ENCODE measurements at regions not wholly inside any gene's neighbourhood (a gene's known extent, or its start where the extent isn't known, plus 50 kb on each side); places are given as distances from the start of the nearest gene placed in this dataset.

DNA sequence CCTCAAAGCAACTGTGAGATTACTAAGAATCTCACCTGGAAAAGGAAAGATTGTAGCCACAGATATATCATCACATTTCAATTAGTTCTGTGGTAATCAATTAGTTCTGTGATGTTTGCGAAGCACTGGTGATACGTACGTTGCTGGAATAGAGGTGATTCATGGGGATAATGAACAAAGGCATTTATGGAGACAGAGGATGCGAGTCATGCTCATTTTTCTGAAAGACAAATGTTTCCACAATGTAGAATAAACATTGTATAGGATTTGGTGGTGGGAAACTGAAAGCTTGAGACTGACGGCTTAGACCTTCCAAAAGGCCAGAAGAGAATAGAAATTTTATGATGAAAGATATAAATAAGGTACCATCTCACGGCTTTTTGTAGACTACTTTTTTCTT, 507.3 kb upstream of the TYRP1 start:
- no peak for DNase-seq (ENCODE audit: insufficient read length, low spot score)
- no peak for FAIRE-seq

DNA sequence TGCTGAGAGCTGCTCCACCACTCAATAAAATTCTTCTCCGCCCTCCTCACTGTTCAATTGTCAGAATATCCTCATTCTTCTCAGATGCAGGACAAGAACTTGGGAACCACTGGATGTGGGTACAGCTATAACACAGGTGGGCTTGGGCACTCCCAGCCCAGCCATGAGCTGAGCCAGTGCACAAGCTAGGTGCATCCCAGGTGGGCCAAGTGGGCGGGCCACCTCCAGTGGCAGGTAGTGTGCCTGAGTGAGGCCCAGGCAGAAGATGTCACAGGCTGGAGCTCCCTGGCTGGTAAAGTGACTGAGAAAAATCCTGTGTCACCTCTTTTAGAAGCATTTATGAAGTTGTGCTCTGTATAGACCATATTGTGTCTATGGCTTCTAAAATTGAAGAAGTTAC, 501.6 kb upstream of the TYRP1 start:
- DNase-seq (ENCODE audit: insufficient read length, low spot score) = no peak

DNA sequence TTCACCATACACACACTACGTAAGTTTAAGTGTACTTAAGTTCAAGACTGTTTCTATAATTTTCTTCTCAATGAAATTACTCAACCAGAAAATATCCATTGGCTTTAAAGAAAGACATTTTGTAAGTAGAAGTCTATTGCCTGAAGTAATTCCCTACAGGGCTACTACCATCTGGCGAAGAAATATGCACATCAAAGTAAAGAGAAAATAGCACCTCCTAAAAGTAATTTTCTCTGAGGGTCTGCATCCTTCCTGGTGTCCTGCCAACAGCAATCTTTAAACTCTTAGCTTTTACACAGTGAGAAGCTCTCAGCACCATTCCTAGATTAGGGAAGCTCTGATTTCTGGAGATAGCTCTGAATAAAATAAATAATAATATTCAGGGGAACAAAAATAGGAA, 498.5 kb upstream of the TYRP1 start:
- FAIRE-seq (no peak), DNase-seq (ENCODE audit: insufficient read length, low spot score) (no peak)

More for the DNA sequence above, 501.6 kb upstream of the TYRP1 start:
- FAIRE-seq = no peak

DNA sequence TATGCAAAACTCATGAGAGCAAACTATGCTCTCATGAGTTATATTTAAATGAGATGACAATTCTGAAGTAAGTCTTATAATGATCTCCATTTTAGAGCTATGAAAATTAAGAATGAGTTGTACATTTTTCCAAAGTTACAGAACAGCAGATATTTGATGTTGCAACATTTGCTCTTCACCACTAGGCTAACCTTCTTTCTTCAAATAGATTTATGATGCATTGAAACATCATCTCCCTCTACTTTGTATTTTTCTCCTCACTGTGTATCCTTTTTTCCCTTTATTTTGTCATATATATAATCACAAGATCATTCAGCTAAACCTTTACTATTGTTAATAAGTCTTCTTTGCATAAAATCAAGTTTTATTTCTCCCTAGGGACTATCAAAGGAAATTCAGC, 497.7 kb upstream of the TYRP1 start:
- FAIRE-seq (no peak), DNase-seq (ENCODE audit: insufficient read length, low spot score) (no peak)

DNA sequence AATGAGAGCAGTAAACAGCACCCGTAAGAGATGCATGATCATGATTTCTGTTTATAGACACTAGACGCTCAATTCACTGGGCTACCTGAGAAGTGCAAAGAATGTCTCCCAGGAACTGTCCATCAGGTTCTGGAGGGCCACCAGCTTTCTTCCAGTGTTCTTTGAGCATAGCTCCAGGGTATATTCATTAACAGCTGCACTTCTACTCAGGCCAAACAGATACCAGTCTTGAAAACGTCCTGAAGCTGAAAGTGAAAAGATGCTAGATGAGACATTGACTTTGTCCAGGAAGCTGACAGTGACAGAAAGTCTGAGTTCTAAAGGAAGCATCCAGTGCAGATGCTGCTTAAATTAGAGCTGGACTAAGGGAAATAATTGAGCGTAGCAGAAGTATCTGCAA, 488.7 kb upstream of the TYRP1 start:
- DNase-seq (ENCODE audit: insufficient read length, low spot score) (no peak), FAIRE-seq (no peak)

DNA sequence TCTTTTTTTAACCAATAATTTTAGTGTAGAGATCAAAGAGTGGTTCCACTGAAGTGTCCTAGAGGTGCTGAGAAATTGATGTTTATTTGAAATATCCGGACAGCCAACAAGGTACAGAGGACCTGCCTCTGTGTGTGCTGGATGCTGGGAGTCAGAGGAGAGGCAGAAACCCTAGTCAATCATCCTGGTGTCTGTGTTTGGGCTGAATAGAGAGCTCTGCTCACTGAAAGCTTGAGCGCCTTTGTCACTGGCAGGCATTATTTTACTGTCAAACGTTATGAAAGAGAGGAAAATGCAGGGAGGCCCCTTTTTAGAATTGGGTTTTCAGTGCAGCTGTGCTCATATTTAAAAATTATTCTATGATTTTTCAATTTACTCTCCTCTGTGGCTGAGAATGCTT, 480.3 kb upstream of the TYRP1 start:
- FAIRE-seq = no peak

DNA sequence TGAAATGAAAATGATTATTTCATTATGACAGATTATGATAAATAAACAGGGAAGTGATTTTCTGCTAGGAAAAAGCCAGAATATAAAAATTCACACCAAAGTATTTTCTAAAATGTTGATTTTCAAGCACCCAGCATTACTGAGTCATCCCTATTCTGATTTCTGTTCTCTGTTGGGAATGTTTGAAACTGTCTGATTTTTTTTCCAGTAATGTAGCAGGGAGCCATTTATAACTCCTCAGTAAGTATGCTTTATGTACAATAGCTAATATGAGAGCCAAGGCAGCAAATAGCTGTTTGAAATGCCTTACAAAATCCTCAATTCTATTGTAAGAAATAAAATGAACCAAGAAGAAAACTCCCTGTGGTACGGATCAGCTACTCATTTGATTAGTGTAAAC, 471.7 kb upstream of the TYRP1 start:
- FAIRE-seq (no peak), DNase-seq (ENCODE audit: insufficient read length, low spot score) (no peak)

More for the DNA sequence above, 480.3 kb upstream of the TYRP1 start:
- no peak for DNase-seq (ENCODE audit: insufficient read length, low spot score)

DNA sequence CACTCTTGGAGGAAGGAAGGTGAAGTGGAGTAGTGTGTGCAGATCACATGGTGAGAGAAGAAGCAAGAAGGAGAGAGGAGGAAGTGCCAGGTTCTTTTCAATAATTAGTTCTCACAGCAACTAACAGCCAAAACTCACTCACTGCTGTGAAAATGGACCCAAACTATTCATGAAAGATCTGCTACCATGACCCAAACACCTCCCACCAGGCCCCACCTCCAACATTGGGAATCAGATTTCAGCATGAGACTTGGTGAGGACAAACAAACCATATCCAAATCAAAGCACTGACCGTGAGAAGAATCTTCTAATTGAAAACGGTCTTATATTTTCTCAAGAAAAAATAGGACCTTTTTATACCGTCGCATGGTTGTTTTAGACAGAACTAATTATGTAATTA, 468.7 kb upstream of the TYRP1 start:
- DNase-seq (ENCODE audit: insufficient read length, low spot score) (no peak), FAIRE-seq (no peak)

DNA sequence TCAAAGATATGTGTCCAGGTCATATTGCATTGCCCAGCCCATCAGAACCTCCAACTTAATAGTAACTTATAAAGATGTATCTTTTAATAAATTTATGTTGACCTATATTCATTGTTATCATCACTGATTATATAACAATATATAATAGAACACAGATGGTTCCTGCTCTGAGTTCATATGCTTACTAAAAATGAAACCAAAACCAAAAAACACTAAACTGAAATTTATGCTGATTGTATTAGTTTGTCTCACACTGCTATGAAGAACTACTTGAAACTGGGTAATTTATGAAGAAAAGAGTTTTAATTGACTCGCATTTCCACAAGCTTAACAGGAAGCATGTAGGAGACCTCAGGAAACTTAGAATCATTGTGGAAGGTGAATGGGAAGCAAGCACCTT, 462.5 kb upstream of the TYRP1 start:
- FAIRE-seq (no peak), DNase-seq (ENCODE audit: insufficient read length, low spot score) (no peak)

DNA sequence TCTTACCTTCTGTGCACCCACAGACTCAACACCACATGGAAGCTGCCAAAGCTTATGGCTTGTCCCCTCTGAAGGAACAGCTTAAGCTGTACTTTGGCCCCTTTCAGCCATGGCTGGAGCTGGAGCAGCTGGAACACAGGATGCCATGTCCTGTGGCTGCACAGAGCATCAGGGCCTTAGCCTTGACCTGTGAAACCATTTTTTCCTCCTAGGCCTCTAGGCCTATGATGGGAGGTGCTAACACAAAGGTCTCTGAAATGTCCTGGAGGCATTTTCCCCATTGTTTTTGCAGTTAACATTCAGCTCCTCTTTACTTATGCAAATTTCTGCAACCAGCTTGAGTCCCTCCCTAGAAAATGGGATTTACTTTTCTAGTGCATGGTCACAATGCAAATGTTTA, 461.4 kb upstream of the TYRP1 start:
- DNase-seq (ENCODE audit: insufficient read length, low spot score) (no peak), FAIRE-seq (no peak)

DNA sequence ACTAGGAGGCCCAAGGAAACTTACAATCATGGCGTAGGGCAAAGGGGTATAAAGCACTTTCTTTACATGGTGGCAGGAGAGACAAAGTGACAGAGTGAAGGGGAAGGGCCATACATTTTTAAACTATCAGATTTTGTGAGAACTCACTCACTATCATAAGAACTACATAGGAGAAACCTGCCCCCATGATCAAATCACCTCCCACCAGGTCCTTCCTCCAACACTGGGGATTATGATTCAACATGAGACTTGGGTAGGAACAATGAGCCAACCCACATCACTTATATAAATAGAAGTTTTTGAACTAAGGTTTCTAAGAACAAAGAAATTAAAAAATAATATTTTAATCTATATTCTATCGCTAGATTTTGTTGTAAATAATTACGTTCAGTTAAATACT, 460.3 kb upstream of the TYRP1 start:
- no peak for FAIRE-seq
- DNase-seq (ENCODE audit: insufficient read length, low spot score) = no peak

DNA sequence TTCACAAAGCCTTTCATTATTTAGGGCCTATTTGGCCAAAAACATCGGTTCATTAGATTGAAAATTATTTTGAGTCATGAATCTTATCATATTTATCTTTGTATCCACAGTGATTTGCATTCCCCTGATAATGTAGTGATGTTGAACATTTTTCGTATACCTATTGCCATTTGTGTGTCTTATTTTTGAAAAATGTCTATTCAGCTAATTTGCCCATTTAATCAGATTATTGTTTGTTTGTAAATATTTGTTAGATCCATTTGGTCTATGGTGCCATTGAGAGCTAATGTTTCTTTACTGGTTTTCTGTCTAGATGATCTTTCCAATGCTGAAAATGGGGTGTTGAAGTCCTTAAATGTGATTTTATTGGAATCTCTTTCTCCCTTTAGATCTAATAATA, 439.2 kb upstream of the TYRP1 start:
- no peak for DNase-seq (ENCODE audit: insufficient read length, low spot score)
- no peak for FAIRE-seq

DNA sequence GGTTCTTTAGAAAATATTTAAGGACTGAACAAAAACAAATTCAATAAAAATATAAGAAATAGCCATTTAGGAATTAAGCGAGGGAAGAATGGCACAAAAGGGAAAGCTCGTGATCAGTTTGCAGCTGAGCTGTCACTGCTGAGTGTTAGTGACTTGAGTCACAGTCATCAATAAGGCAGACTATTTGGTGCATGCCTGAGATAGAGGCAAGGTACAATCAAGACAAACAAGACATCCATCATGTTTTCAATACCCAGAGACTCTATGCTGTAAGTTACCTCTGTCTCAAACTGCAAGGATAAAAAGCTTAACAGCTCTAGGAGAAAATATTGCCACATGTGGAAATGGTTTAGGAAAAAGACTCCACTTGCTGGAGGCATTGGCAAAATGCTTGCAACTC, 426.4 kb upstream of the TYRP1 start:
- FAIRE-seq = no peak
- DNase-seq (ENCODE audit: insufficient read length, low spot score) = no peak

DNA sequence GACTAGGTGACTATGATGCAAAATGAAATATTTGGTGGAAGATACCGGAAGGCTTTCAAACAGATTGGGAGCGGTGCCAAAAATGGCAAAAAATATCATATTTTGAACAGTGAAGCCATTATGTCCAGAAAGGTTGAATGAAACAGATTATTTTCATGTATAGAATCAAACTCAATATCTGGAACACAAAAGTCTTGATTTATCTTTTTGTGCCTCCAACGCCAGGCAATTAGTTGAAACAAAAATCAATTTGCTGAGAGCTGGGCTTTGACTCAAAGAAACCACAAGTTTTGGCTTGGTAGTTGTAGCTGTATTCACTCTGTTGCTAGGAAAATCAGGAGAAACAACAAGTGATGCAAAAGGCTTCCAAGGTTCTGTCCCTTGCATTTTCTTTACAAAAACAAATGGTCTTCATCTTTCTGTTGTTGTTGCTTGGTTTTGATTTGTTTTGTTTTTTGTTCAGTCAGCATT, 421.7 kb upstream of the TYRP1 start:
- FAIRE-seq (no peak), DNase-seq (ENCODE audit: insufficient read length, low spot score) (no peak)

DNA sequence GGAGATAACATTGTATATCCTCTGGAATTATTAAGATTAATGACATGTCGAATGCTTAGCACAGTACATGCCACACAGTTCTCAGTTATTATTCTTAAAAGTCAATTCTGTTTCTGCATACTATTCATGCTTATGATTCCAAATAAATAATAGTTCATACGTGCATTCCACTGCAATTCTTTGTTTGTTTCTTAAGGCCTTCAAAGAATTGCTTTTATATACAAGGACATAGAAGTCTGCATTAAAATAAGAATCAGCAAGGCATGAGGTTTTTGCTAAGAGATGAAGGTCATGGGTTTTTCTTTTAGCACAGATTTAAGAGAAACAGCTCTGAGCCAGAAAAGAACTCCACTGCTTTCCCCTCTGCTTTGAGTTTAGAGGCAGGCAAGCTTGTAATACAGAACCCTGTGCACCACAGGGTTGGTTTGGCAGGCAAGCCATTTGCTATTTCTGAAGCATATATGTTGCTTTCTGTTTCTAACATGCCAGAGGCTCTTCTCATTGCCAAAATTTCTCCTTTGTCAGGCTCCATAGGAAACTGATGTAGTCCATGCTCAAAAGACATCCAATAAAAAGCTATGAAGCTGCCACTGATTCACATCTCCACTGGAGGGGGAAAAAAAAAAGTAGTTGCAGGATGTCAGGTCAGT, 420.6 kb upstream of the TYRP1 start:
- FAIRE-seq (no peak), DNase-seq (ENCODE audit: insufficient read length, low spot score) (no peak)

DNA sequence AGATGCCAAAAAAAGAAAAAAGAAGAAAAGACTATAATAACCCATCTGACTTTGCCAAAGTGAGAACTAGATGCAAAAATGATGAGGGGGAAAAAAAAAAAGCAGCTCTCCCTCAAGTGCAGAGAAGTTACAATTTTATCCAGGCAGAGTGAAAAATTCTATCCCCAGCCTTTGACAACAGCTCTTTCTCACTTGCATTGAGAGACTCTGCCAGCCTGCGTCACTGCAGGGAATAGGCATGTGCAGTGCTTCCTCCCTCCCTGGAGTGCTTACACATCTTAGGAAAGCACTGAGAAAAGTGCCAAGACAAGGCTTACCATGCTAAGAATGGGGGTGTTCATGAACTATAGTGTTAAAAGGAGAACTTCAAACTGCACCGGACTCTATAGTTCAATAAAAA, 418.6 kb upstream of the TYRP1 start:
- DNase-seq (ENCODE audit: insufficient read length, low spot score) = no peak
- no peak for FAIRE-seq

DNA sequence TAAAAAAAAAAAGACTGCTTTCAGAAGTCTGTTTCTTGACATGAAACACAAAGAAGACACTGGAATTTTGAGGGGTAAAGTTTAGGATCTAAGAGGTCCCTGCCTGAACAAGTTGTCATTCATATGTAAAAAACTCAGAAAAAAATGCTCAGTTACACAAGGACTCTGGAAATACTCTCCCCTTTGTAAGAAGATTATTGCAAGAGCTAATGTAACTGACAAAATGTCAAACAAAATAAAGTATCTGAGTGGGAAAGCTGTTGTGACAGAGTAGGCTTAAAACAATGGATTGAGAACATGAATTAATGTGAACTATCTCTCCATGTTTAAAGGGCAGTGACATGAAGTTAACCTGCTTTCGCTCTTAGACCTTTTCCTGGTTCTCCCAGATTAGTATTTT, 416.7 kb upstream of the TYRP1 start:
- no peak for DNase-seq (ENCODE audit: insufficient read length, low spot score)
- no peak for FAIRE-seq

DNA sequence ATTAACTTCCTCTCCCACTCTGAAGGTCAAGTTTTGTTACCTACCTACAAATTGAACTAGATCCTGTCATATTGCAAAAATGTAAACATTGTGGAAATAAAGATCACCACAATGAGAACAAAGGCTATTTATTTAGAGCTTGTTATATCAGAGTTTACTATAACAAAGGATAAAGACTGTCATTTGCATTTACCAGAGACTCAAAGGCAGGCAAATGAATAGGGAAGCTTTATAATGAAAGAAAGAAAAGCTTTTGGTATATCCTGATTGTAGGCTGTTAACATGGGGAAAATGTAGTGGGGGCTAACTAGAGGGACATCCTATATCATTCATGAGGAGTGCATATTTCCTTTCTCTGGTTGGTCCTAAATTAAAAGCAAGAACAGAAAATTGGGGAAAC, 403.5 kb upstream of the TYRP1 start:
- FAIRE-seq = no peak

DNA sequence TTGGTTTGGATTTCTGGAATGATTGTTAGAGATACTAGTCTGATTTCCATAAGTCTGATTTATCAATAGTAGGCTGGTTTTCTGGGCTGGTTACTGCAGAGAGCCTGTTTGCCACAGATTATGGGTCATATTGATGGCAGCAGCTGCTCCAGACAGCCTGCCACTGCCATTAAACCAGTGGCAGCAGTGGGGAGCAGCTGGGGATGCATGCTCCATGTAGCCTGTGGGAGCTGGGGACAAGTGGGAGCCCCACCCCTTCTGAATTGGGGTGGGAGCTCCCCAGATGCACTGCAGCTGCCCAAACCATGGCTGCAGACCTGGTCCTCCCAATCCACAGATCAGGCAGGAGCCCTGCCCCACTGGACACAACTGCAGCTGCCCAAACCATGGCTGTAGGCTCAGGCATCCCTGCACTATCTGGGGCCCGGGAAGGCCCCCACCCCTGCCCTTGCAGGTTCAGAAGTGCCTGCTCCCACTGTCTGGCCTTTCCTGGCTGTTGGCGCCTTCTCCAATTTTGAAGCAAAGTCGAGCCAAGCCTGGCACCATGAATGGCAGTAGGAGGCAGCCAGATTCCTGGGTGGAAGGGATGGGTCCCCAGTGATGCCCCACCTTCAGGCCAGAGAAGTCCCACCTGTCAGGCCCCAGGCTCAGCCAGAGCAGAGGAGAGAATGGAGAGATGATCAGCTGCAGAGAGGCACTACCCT, 402.9 kb upstream of the TYRP1 start:
- FAIRE-seq (no peak), DNase-seq (ENCODE audit: insufficient read length, low spot score) (no peak)

More for the DNA sequence above, 403.5 kb upstream of the TYRP1 start:
- DNase-seq (ENCODE audit: insufficient read length, low spot score) = no peak

DNA sequence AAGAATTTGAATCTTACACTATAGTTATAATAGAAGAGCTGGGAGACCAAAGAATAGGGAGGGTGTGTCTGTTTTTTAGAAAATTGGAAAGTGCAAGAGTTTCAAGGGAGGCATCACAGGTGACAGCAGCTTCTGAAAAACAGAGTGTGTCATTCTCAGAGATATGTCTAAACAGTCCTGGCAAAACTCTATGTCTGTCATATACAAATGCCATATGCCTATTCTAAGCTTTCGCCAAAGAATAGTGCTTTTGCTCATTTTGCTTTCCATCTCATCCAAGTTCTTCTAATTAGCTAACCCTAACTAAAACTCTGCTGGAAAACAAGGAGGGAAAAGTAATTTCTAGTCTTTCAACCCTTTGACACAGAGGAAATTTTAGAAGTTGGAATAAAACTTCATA, 388.0 kb upstream of the TYRP1 start:
- FAIRE-seq (no peak), DNase-seq (ENCODE audit: insufficient read length, low spot score) (no peak)

DNA sequence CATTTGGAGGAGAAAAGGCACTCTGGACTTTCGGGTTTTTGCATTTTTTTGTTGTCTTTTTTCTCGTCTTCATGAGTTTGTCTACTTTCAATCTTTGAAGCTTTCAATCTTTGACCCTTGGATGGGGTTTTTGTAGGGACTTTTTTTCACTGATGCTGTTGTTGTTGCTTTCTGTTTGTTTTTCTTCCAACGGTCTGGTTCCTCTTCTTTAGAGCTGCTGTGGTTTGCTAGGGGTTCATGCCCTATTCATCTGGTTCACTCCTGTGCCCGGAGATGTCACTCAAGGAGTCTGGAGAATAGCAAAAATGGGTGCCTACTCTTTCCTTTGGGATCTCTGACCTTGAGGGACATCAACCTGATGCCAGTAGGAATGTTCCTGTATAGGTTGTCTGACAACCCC, 378.6 kb upstream of the TYRP1 start:
- DNase-seq (ENCODE audit: insufficient read length, low spot score) (no peak), FAIRE-seq (no peak)

Measured in GM19239 (cell line).